Spleen (tissue), 11 donors: ENCODE measurements at regions not wholly inside any gene's neighbourhood (a gene's known extent, or its start where the extent isn't known, plus 50 kb on each side); places are given as distances from the start of the nearest gene placed in this dataset.

ENCODE experiments used
- DNase-seq: peaks from one replicate; pipeline ENCODE4 v3.0.0-alpha.2; 2020
- H3K27ac ChIP-seq, 8 donors: fragments of 200-600 bp; sonication (generic) in 7 of 8; 1 replicate in 4 of 8; 2 replicates in 4 of 8; pipeline versions ENCODE4 v1.5.0 to v1.8.0; 2016 to 2021; ENCODE audit warnings: inconsistent platforms in 4 of 8, mild to moderate bottlenecking in 4 of 8, moderate library complexity in 1 of 8
- H3K27me3 ChIP-seq, 7 donors: fragments of 200-600 bp; sonication (generic) in 6 of 7; replicated peaks in 1 of 7; 1 replicate in 4 of 7; 2 replicates in 3 of 7; pipeline versions ENCODE4 v1.5.0 to v1.8.0; 2016 to 2021; ENCODE audit warnings: inconsistent platforms in 3 of 7, mild to moderate bottlenecking in 1 of 7
- H3K36me3 ChIP-seq, 6 donors: fragments of 200-600 bp; sonication (generic) in 5 of 6; 1 replicate in 4 of 6; 2 replicates in 2 of 6; pipeline versions ENCODE4 v1.5.0 to v1.8.0; 2016 to 2021; ENCODE audit warnings: inconsistent platforms in 2 of 6
- H3K4me1 ChIP-seq, 6 donors: fragments of 200-600 bp; sonication (generic) in 5 of 6; 1 replicate in 3 of 6; 2 replicates in 3 of 6; pipeline versions ENCODE4 v1.5.0 to v1.8.0; 2016 to 2021; ENCODE audit warnings: inconsistent platforms in 3 of 6
- H3K4me3 ChIP-seq, 8 donors: fragments of 200-600 bp; sonication (generic) in 7 of 8; 1 replicate in 4 of 8; 2 replicates in 4 of 8; pipeline versions ENCODE4 v1.5.0 to v1.8.0; 2016 to 2021; ENCODE audit warnings: inconsistent platforms in 4 of 8, mild to moderate bottlenecking in 4 of 8, moderate library complexity in 2 of 8
- H3K9me3 ChIP-seq, 8 donors: fragments of 200-600 bp; sonication (generic) in 7 of 8; 1 replicate in 4 of 8; 2 replicates in 4 of 8; pipeline versions ENCODE4 v1.5.0 to v1.8.0; 2016 to 2021; ENCODE audit warnings: inconsistent platforms in 4 of 8
- CTCF ChIP-seq, 11 experiments: fragments of 200-600 bp in 7 of 11; fragments of 450-650 bp in 4 of 11; sonication (generic) in 4 of 11; IDR thresholded peaks in 8 of 11; conservative IDR thresholded peaks in 3 of 11; 1 replicate in 7 of 11; 2 replicates in 4 of 11; pipeline versions ENCODE4 v1.4.0 to v1.8.0; 2016 to 2021; ENCODE audit warnings: antibody characterized with exemption in 11 of 11, inconsistent platforms in 4 of 11, mild to moderate bottlenecking in 1 of 11
- POLR2A ChIP-seq, 3 donors: fragments of 450-650 bp; IDR thresholded peaks; one replicate each; pipeline ENCODE4 v1.5.1; 2017; ENCODE audit warnings: antibody characterized with exemption in 3 of 3, mild to moderate bottlenecking in 1 of 3
- POLR2AphosphoS5 ChIP-seq, 3 donors: sonication (generic); formaldehyde crosslinking; IDR thresholded peaks; one replicate each; pipeline ENCODE4 v1.5.1; 2017; ENCODE audit warnings: antibody characterized with exemption in 3 of 3
- WGBS, 5 donors: extraction: QIAGEN DNeasy Blood & Tissue Kit in 3 of 5; methylation state at CpG; one replicate each; pipeline versions ENCODE4 v1.1.5 to v1.1.7; 2013 to 2018; 5-methylcytosine and 5-hydroxymethylcytosine counted together
- intact Hi-C: fragments of 100-400 bp; cut with DNase I; formaldehyde crosslinking; loops from one replicate; pipeline ENCODE4 v1.15.0; 2023; ENCODE audit warnings: low total_unique reads
- donor health status: healthy with polysubstance abuse.
- donor health status: DM: no; HTN: no; CAD: no; lungs with moderate emphysema.
- donor health status: DM: no; HTN: no; CAD: no.
- donor health status: Bipolar disorder and iron deficiency.
- donor health status: healthy.
- donor health status: DM: no; HTN: no; CAD: no.
- donor health status: DM: yes; HTN: yes; CAD: no.

GRCh38 chr21:27043377-27043776 lies 76.5 kb upstream of the ADAMTS5 start:
- Histone ChIP-seq H3K9me3 (no peaks in the 10 kb centered on the region), H3K27ac (no peak overlapping the region), H3K36me3 (no peaks in the 10 kb centered on the region), H3K4me3 (no peak overlapping the region), H3K27me3 (no peaks in the 10 kb centered on the region), H3K4me1 (no peaks in the 10 kb centered on the region)
- no peak for DNase-seq
- no peak for TF ChIP-seq POLR2AphosphoS5 (IDR thresholded peaks at IDR 0.05)
- no peak for TF ChIP-seq POLR2A (IDR thresholded peaks at IDR 0.05)
- no peak for TF ChIP-seq CTCF (IDR thresholded peaks at IDR 0.05 in 8 of 11, conservative IDR thresholded peaks at IDR 0.05 in 3 of 11)
- WGBS, 5 donors = 63 to 94% (median 67%) methylated on average over 1 of the region's 1 CpG
- intact Hi-C loops = no loop called here

- DNase-seq = no peak
- no peaks in the 10 kb centered on the region for H3K27me3 ChIP-seq
- no peaks in the 10 kb centered on the region for H3K9me3 ChIP-seq
- no peak overlapping the region for H3K4me3 ChIP-seq
- 85 to 95% (median 89%) methylated on average over 2 of the region's 2 CpGs for WGBS, 5 donors
- no peaks in the 10 kb centered on the region for H3K36me3 ChIP-seq
- TF ChIP-seq POLR2A (IDR thresholded peaks at IDR 0.05) (no peak), POLR2AphosphoS5 (IDR thresholded peaks at IDR 0.05) (no peak), CTCF (IDR thresholded peaks at IDR 0.05 in 8 of 11, conservative IDR thresholded peaks at IDR 0.05 in 3 of 11) (no peak)
- intact Hi-C loops = no loop called here
- H3K27ac ChIP-seq = no peak overlapping the region
- no peaks in the 10 kb centered on the region for H3K4me1 ChIP-seq
These were observed 74.0 kb upstream of the ADAMTS5 start for GRCh38 chr21:27040738-27041469.

- Histone ChIP-seq H3K27ac (no peak overlapping the region), H3K4me1 (no peaks in the 10 kb centered on the region), H3K36me3 (no peaks in the 10 kb centered on the region), H3K9me3 (no peaks in the 10 kb centered on the region), H3K27me3 (no peaks in the 10 kb centered on the region), H3K4me3 (no peak overlapping the region)
- WGBS, 5 donors = 86 to 96% (median 93%) methylated on average over 3 of the region's 3 CpGs
- DNase-seq = no peak
- TF ChIP-seq POLR2A (IDR thresholded peaks at IDR 0.05) (no peak), POLR2AphosphoS5 (IDR thresholded peaks at IDR 0.05) (no peak), CTCF (IDR thresholded peaks at IDR 0.05 in 8 of 11, conservative IDR thresholded peaks at IDR 0.05 in 3 of 11) (no peak)
- intact Hi-C loops = no loop called here
These were observed 69.9 kb upstream of the ADAMTS5 start for GRCh38 chr21:27036736-27037301.

GRCh38 chr21:27035791-27036190 lies 68.9 kb upstream of the ADAMTS5 start:
- intact Hi-C loops = no loop called here
- 69 to 83% (median 74%) methylated on average over 4 of the region's 4 CpGs for WGBS, 5 donors
- TF ChIP-seq CTCF (IDR thresholded peaks at IDR 0.05 in 8 of 11, conservative IDR thresholded peaks at IDR 0.05 in 3 of 11) (no peak), POLR2AphosphoS5 (IDR thresholded peaks at IDR 0.05) (no peak), POLR2A (IDR thresholded peaks at IDR 0.05) (no peak)

More at GRCh38 chr21:27035791-27036190, 68.9 kb upstream of the ADAMTS5 start:
- Histone ChIP-seq H3K27me3 (no peaks in the 10 kb centered on the region), H3K4me3 (no peak overlapping the region), H3K9me3 (no peaks in the 10 kb centered on the region), H3K36me3 (no peaks in the 10 kb centered on the region), H3K27ac (no peak overlapping the region), H3K4me1 (no peaks in the 10 kb centered on the region)
- no peak for DNase-seq
